ENCODE measurements at regions not wholly inside any gene's neighbourhood (a gene's known extent, or its start where the extent isn't known, plus 50 kb on each side); places are given as distances from the start of the nearest gene placed in this dataset.
"Not testable (repeated sequence)": the region's sequence is repeated elsewhere in the genome, so short reads cannot be mapped to it uniquely, and the experiment has no call there.

DNA sequence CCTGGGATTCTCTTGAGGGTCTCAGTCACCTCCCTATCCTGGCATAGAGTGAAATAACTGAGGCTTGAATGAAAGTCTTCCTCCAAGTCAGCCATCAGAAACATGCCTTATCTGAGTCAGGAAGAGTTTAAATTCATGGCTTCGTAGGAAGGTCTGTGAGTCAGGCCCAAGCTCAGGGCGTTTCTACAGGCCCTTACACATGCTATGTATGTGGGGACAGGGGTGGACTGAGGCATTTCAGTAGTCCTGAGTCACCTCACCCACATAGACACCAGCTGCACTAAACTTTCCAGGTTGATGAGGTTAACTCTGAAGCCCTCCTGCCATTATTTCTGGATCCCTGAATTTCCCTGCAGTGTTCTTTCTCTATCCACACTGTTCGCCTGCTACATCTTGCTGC is 134.6 kb upstream of the RCN1 start:
- no peak overlapping the region for H3K4me3 Mint-ChIP-seq
- POLR2A ChIA-PET: no interaction called here
- H3K9me3 Mint-ChIP-seq: no peaks in the 10 kb centered on the region
- WGBS (ENCODE audit: insufficient coverage): 83% methylated on average over 1 of the region's 3 CpGs
- H3K27ac ChIP-seq (ENCODE audit: low read length): no peak overlapping the region
- H3K4me3 ChIP-seq (ENCODE audit: control insufficient read depth in 1 of 2, extremely low read depth in 1 of 2, low read length in 1 of 2): no peak overlapping the region
- H3K27me3 Mint-ChIP-seq: peaks cover 0 to 3% of the 10 kb centered on the region in 2 donors
- H3K36me3 Mint-ChIP-seq: no peaks in the 10 kb centered on the region
- CTCF ChIA-PET: interaction anchor here in 1 of 2 donors (0.5 kb wide), 1 partner anchor 1752 kb away, joined by 3 read pairs; no protein-coding TSS in a partner anchor
- no peaks in the 10 kb centered on the region for H3K9me3 ChIP-seq
- no peaks in the 10 kb centered on the region for H3K36me3 ChIP-seq (ENCODE audit: control insufficient read depth in 2 of 2, extremely low read depth in 1 of 2, insufficient read depth in 1 of 2, low read length in 1 of 2)
- DNase-seq: no peak
- peaks cover 0 to 3% of the 10 kb centered on the region in 2 experiments for H3K27me3 ChIP-seq (replicated peaks in 1 of 2; ENCODE audit: control insufficient read depth in 2 of 2, extremely low read depth in 1 of 2, insufficient read depth in 2 of 2, low read length in 1 of 2)
- no peak overlapping the region for H3K27ac Mint-ChIP-seq
- no peak for ATAC-seq (replicated peaks in 1 of 4)
- H3K4me1 Mint-ChIP-seq: peaks cover 0 to 4% (median 0%) of the 10 kb centered on the region in 3 donors
- no peaks in the 10 kb centered on the region for H3K4me1 ChIP-seq (ENCODE audit: control insufficient read depth in 1 of 2, extremely low read depth in 1 of 2, insufficient read depth in 2 of 2, low read length in 2 of 2)

DNA sequence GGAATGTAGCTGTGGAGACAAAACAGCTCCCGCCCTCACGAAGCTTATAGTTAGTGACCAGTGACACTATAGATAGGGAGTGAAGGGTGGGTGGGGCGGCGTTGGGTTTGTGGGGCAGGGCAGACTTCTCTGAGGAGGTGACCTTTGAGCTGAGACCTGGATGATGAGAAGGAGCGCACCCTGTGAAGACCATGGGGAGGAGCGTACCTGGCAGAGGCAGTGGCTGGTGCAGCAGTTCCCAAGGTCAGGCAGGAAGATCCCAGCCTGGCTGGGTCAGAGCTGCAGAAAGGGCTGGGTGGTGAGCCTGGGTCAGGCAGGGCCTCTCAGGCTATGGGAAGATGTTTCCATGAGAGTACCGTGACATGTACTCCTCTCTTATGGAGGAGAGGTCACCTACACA is 135.0 kb upstream of the RCN1 start:
- ChIA-PET POLR2A (no interaction called here), CTCF (interaction anchor here in 1 of 2 donors (0.5 to 0.6 kb wide), 2 partner anchors 171 to 1753 kb away, joined by 3 to 5 read pairs; no protein-coding TSS in a partner anchor)
- peaks cover 0 to 4% (median 0%) of the 10 kb centered on the region in 3 donors for H3K4me1 Mint-ChIP-seq
- no peaks in the 10 kb centered on the region for H3K36me3 Mint-ChIP-seq
- Histone ChIP-seq H3K4me1 (ENCODE audit: control insufficient read depth in 1 of 2, extremely low read depth in 1 of 2, insufficient read depth in 2 of 2, low read length in 2 of 2) (no peaks in the 10 kb centered on the region), H3K36me3 (ENCODE audit: control insufficient read depth in 2 of 2, extremely low read depth in 1 of 2, insufficient read depth in 1 of 2, low read length in 1 of 2) (no peaks in the 10 kb centered on the region), H3K9me3 (no peaks in the 10 kb centered on the region), H3K4me3 (ENCODE audit: control insufficient read depth in 1 of 2, extremely low read depth in 1 of 2, low read length in 1 of 2) (no peak overlapping the region), H3K27me3 (replicated peaks in 1 of 2; ENCODE audit: control insufficient read depth in 2 of 2, extremely low read depth in 1 of 2, insufficient read depth in 2 of 2, low read length in 1 of 2) (peaks cover 0 to 3% of the 10 kb centered on the region in 2 experiments), H3K27ac (ENCODE audit: low read length) (no peak overlapping the region)
- ATAC-seq (replicated peaks in 1 of 4): no peak
- peaks cover 0 to 3% of the 10 kb centered on the region in 2 donors for H3K27me3 Mint-ChIP-seq
- DNase-seq: no peak
- no peak overlapping the region for H3K27ac Mint-ChIP-seq
- WGBS (ENCODE audit: insufficient coverage): 89% methylated on average over 4 of the region's 7 CpGs
- H3K4me3 Mint-ChIP-seq: no peak overlapping the region
- no peaks in the 10 kb centered on the region for H3K9me3 Mint-ChIP-seq

DNA sequence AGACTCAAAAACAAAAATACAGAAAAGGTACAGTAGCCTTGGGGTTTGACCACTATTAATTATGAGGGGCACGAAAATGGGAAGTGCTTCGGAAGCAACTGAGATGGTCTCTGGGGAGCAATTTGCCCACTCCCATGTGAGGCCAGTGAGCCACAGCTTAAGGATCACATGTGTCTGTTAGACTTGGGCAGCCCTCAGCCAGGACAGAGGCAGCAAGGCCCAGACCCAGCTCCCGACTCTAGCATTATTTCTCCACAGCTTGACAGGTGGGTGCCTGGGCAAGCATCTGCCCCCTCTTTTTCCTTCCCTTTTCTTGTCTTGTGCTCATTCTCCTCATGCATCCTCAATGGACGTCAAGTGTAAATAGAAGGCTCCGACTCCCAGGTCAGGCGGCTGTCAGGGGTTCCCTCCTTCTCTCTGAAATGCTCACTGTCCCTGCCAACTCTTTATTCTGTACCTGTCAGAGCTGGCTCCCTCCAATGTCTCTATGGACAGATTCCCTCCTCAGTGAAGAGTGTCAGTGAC is 137.0 kb upstream of the RCN1 start:
- H3K27ac Mint-ChIP-seq: no peak overlapping the region
- H3K36me3 Mint-ChIP-seq: no peaks in the 10 kb centered on the region
- peaks cover 0 to 4% (median 2%) of the 10 kb centered on the region in 3 donors for H3K4me1 Mint-ChIP-seq
- peaks cover 0 to 7% of the 10 kb centered on the region in 2 donors for H3K27me3 Mint-ChIP-seq
- no peaks in the 10 kb centered on the region for H3K4me1 ChIP-seq (ENCODE audit: control insufficient read depth in 1 of 2, extremely low read depth in 1 of 2, insufficient read depth in 2 of 2, low read length in 2 of 2)
- peaks cover 0 to 3% of the 10 kb centered on the region in 2 experiments for H3K27me3 ChIP-seq (replicated peaks in 1 of 2; ENCODE audit: control insufficient read depth in 2 of 2, extremely low read depth in 1 of 2, insufficient read depth in 2 of 2, low read length in 1 of 2)
- H3K36me3 ChIP-seq (ENCODE audit: control insufficient read depth in 2 of 2, extremely low read depth in 1 of 2, insufficient read depth in 1 of 2, low read length in 1 of 2): no peaks in the 10 kb centered on the region
- H3K9me3 ChIP-seq: no peaks in the 10 kb centered on the region
- no peak overlapping the region for H3K27ac ChIP-seq (ENCODE audit: low read length)
- ATAC-seq (replicated peaks in 1 of 4): peak in 1 of 4 experiments; percentile 16
- ChIA-PET CTCF (interaction anchor here in 1 of 2 donors (1.0 kb wide), 1 partner anchor 618 kb away, joined by 3 read pairs; no protein-coding TSS in a partner anchor), POLR2A (no interaction called here)
- H3K9me3 Mint-ChIP-seq: no peaks in the 10 kb centered on the region
- H3K4me3 Mint-ChIP-seq: no peak overlapping the region
- WGBS (ENCODE audit: insufficient coverage): 50% methylated on average over 6 of the region's 6 CpGs
- no peak overlapping the region for H3K4me3 ChIP-seq (ENCODE audit: control insufficient read depth in 1 of 2, extremely low read depth in 1 of 2, low read length in 1 of 2)
- DNase-seq: no peak

DNA sequence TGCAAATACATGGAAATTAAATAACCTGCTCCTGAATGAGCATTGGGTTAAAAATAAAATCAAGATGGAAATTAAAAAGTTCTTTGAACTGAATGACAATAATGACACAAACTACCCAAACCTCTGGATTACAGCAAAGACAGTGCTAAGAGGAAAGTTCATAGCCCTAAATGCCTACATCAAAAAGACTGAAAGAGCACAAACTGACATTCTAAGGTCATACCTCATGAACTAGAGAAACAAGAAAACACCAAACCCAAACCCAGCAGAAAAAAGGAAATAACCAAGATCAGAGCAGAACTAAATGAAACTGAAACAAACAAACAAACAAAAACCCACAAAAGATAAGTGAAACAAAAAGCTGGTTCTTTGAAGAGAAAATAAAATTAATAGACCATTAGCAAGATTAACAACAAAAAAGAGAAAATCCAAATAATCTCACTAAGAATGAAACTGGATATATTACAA is 138.6 kb upstream of the PAX6 start:
- H3K36me3 Mint-ChIP-seq, H3K27ac Mint-ChIP-seq: not testable (repeated sequence)

DNA sequence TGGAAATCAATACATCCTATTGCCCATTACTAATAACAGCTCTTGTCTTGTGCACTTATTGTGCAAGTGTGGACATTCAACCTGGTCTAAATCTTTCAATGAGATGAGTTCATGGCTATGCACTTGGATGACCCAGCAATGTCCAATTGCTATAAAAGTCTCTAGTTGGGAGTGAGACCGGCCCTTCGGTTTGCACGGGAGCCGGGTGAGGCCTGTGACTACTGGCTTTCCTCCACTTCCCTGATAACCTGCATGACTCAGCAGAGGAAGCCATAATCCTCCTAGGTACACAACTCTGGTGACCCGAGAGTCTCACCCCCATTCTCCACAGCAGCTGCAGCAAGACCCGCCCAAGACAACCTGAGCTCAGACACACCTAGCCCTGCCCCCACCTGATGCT is 135.9 kb upstream of the PAX6 start:
- Histone ChIP-seq H3K4me3 (ENCODE audit: control insufficient read depth in 1 of 2, extremely low read depth in 1 of 2, low read length in 1 of 2) (no peak overlapping the region), H3K4me1 (ENCODE audit: control insufficient read depth in 1 of 2, extremely low read depth in 1 of 2, insufficient read depth in 2 of 2, low read length in 2 of 2) (no peaks in the 10 kb centered on the region), H3K27ac (ENCODE audit: low read length) (no peak overlapping the region), H3K9me3 (no peaks in the 10 kb centered on the region), H3K36me3 (ENCODE audit: control insufficient read depth in 2 of 2, extremely low read depth in 1 of 2, insufficient read depth in 1 of 2, low read length in 1 of 2) (no peaks in the 10 kb centered on the region), H3K27me3 (replicated peaks in 1 of 2; ENCODE audit: control insufficient read depth in 2 of 2, extremely low read depth in 1 of 2, insufficient read depth in 2 of 2, low read length in 1 of 2) (peaks cover 0 to 4% of the 10 kb centered on the region in 2 experiments)
- H3K4me1 Mint-ChIP-seq: peaks cover 2 to 7% (median 5%) of the 10 kb centered on the region in 3 donors
- ATAC-seq (replicated peaks in 1 of 4) (no peak), DNase-seq (no peak)
- H3K36me3 Mint-ChIP-seq: no peaks in the 10 kb centered on the region
- no peaks in the 10 kb centered on the region for H3K9me3 Mint-ChIP-seq
- 91% methylated on average over 6 of the region's 6 CpGs for WGBS (ENCODE audit: insufficient coverage)
- H3K27ac Mint-ChIP-seq: no peak overlapping the region
- ChIA-PET POLR2A (no interaction called here), CTCF (no interaction called here)
- peaks cover 14% of the 10 kb centered on the region in 2 donors for H3K27me3 Mint-ChIP-seq
- H3K4me3 Mint-ChIP-seq: no peak overlapping the region

More for the DNA sequence above, 138.6 kb upstream of the PAX6 start:
- H3K9me3 Mint-ChIP-seq; H3K4me3 ChIP-seq (ENCODE audit: control insufficient read depth in 1 of 2, extremely low read depth in 1 of 2, low read length in 1 of 2); H3K4me3 Mint-ChIP-seq; H3K36me3 ChIP-seq (ENCODE audit: control insufficient read depth in 2 of 2, extremely low read depth in 1 of 2, insufficient read depth in 1 of 2, low read length in 1 of 2); H3K4me1 ChIP-seq (ENCODE audit: control insufficient read depth in 1 of 2, extremely low read depth in 1 of 2, insufficient read depth in 2 of 2, low read length in 2 of 2); H3K4me1 Mint-ChIP-seq; DNase-seq; H3K27me3 ChIP-seq (replicated peaks in 1 of 2; ENCODE audit: control insufficient read depth in 2 of 2, extremely low read depth in 1 of 2, insufficient read depth in 2 of 2, low read length in 1 of 2); H3K27ac ChIP-seq (ENCODE audit: low read length); POLR2A ChIA-PET; ATAC-seq (replicated peaks in 1 of 4); CTCF ChIA-PET; H3K9me3 ChIP-seq: not testable (repeated sequence)
- H3K27me3 Mint-ChIP-seq: peaks cover 13 to 16% of the 10 kb centered on the region in 2 donors

DNA sequence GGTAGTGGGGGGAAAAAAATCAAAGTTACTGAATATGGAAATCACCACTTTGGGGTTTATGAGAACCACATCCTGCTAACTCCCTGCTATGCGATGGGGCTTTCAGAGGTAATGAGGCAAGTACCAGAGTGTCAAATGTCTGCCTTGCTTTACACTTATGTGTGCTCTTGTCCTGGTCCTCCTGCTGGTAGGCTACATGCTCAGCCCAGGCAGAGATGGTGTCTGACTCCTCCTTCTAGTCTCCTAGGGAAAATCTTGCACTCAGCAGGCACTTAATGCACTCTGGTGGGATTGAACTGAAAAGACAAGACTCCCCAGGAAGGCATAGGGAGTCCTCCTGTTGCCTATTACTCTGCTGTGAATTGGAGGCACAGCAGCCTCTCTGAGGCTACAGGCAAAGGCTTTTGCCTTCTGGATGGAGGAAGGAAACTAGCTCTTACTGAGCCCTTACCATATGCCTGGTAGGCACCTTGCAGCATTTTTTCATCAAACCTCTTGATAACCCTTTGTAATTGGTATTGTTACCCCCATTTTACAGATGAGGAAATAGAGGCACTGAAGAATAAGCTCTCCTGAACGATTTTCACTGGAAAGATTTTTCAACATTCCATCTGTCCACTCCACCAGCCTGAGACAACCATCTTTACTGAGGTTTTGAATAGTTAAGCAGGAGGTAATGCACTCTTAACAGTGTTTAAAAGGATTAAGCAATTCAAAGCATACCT is 132.1 kb upstream of the PAX6 start:
- Mint-ChIP-seq H3K36me3 (no peaks in the 10 kb centered on the region), H3K9me3 (no peaks in the 10 kb centered on the region), H3K27me3 (peaks cover 18 to 23% of the 10 kb centered on the region in 2 donors), H3K4me1 (peaks cover 2 to 5% (median 5%) of the 10 kb centered on the region in 3 donors), H3K4me3 (no peak overlapping the region), H3K27ac (no peak overlapping the region)
- no peaks in the 10 kb centered on the region for H3K9me3 ChIP-seq
- H3K4me3 ChIP-seq (ENCODE audit: control insufficient read depth in 1 of 2, extremely low read depth in 1 of 2, low read length in 1 of 2): no peak overlapping the region
- POLR2A ChIA-PET: no interaction called here
- H3K4me1 ChIP-seq (ENCODE audit: control insufficient read depth in 1 of 2, extremely low read depth in 1 of 2, insufficient read depth in 2 of 2, low read length in 2 of 2): no peaks in the 10 kb centered on the region
- H3K36me3 ChIP-seq (ENCODE audit: control insufficient read depth in 2 of 2, extremely low read depth in 1 of 2, insufficient read depth in 1 of 2, low read length in 1 of 2): no peaks in the 10 kb centered on the region
- no peak overlapping the region for H3K27ac ChIP-seq (ENCODE audit: low read length)
- WGBS (ENCODE audit: insufficient coverage): 0% methylated on average over 1 of the region's 2 CpGs
- DNase-seq (peak in 1 of 35 experiments; percentile 9), ATAC-seq (replicated peaks in 1 of 4) (no peak)
- peaks cover 0 to 8% of the 10 kb centered on the region in 2 experiments for H3K27me3 ChIP-seq (replicated peaks in 1 of 2; ENCODE audit: control insufficient read depth in 2 of 2, extremely low read depth in 1 of 2, insufficient read depth in 2 of 2, low read length in 1 of 2)
- CTCF ChIA-PET: no interaction called here

Data from T-cell (primary cell).